ENCODE measurements at regions not wholly inside any gene's neighbourhood (a gene's known extent, or its start where the extent isn't known, plus 50 kb on each side); places are given as distances from the start of the nearest gene placed in this dataset.
"Not testable (repeated sequence)": the region's sequence is repeated elsewhere in the genome, so short reads cannot be mapped to it uniquely, and the experiment has no call there.

DNA sequence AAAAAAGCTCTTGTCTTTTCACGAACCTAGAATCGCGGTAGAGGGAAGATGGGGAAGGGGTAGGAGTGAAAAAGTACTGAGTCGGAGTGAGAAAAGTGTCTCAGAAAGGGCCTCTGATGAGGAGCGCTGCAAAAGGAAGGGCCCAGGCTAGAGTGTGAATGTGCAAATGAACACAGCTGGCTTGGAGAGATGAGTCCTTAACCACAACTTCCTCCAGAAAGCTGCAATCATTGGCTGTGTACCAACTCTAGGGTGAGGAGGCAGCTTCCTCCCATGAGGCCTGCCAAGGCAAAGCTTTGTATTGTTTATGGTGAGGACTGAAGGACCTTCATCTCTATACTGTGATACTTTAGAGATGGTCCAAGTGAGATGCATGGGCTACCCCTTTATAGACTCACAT is 566.9 kb upstream of the ANO5 start:
- no peak for DNase-seq

GRCh38 chr11:21628641-21629040 is 564.2 kb upstream of the ANO5 start:
- DNase-seq, result no peak

GRCh38 chr11:21630934-21631478 is 561.9 kb upstream of the ANO5 start:
- no peak for DNase-seq

GRCh38 chr11:21631991-21632390 is 560.9 kb upstream of the ANO5 start:
- peak; percentile 80 for DNase-seq

- no peak for DNase-seq
Measured at GRCh38 chr11:21634491-21634890, 558.4 kb upstream of the ANO5 start.

DNA sequence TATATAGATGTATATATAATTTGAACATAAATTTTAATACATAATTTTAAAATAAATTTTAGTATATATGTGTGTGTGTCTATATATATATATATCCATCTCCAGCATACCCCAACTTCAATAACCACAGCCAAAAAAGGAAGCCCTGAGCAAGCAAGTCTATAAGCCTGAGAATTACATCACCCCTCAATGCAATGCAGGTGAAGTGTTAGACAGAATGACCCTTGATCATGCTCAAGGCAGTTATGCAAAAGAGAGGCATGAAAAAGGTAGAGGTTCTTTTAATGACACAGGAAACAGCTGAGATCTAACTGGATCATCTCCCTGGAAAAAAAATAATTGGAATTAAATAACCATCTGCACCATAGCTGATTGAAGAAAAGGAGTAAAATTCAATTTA is 557.9 kb upstream of the ANO5 start:
- DNase-seq, result no peak

- DNase-seq, result no peak
Measured at GRCh38 chr11:21635394-21636145, 557.3 kb upstream of the ANO5 start.

- DNase-seq, result no peak
Measured at GRCh38 chr11:21636561-21636960, 556.3 kb upstream of the ANO5 start.

- DNase-seq, result no peak
Measured at GRCh38 chr11:21640491-21640890, 552.4 kb upstream of the ANO5 start.

GRCh38 chr11:21641869-21642268 is 551.0 kb upstream of the ANO5 start:
- no peak for DNase-seq

GRCh38 chr11:21646351-21646750 is 546.5 kb upstream of the ANO5 start:
- DNase-seq, result peak; percentile 79

- no peak for DNase-seq
Measured at GRCh38 chr11:21650961-21651360, 541.9 kb upstream of the ANO5 start.

DNA sequence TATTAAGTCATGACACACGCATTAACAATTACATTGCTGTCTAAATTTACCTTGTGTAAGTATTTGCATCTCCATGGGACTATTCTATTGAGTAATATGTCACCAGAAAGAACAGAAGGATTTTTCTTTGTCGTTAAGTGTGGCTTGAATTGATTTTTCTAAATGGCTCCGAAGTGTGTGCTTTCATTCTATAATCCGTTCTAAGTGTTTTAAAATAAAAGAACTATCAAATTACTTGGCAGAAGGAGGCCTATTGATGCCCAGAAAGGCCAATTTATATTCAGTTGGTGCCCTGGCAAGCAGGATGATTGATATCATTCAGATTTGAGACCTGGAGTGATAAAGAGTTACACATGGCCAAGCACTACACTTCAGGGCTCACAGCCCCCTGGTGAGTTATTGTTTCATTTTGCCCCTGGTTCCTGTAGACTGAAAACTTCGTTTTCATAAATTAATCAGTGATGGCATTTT is 538.9 kb upstream of the ANO5 start:
- peak; percentile 94 for DNase-seq

- DNase-seq, result no peak
Measured at GRCh38 chr11:21656065-21656464, 536.8 kb upstream of the ANO5 start.

- DNase-seq, result no peak
Measured at GRCh38 chr11:21658654-21659193, 534.2 kb upstream of the ANO5 start.

DNA sequence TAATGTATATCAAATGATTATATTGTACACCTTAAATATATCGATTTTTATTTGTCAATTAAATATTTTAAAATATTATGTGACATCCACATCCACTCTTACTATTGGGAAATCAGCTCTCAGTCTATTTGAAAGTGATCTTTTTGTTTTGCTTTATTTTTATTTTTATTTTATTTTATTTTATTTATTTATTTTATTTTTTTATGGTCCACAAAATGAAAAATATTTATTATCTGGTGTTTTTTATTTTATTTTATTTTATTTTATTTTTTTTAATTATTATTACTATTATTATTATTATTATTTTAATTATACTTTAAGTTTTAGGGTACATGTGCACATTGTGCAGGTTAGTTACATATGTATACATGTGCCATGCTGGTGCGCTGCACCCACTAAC is 533.5 kb upstream of the ANO5 start:
- DNase-seq, result not testable (repeated sequence)

GRCh38 chr11:21659961-21660360 is 532.9 kb upstream of the ANO5 start:
- DNase-seq, result no peak

DNA sequence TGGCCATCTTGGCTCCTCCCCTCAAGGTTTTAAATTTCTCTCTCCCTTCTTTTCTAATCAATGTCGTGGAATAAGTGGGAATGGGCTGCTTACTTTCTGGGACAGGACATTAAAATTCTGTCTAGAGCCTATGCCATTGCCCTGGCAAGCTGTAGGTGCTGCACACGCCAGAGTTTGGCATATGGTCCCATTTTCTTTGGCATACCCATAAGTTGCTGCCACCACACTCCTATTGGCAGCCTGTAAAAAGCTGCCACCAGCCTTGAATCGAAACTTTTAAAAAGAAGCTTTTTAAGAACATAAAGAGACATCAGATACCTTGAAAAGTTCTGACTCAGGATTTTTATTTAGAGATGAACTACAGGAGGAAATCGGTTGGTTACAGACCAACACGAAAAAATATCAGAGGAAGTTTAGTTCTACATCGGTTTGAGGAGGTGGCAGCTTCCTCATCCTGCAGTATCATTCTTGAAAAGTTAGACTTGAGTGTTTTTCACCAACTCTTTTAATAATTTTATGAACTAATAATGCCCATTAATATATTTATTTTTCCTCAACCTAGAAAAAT is 517.8 kb upstream of the ANO5 start:
- DNase-seq, result no peak

DNA sequence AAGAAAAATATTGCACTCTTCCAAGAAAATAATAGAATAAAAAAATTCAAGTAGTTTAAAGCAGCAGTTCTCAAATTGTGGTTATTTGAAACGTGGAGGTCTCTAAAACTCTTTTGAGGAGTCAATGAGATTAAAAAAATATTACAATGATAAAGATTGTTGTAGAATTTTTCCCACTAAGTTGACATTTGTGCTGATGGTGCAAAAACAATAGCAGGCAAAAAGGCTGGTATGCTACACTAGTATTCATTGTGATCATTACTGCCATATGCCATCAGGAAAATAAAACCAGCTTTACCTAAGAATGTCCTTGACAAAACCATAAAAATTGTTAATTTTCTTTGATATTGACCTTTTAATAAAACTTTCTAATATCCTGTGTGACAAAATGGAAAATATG is 505.2 kb upstream of the ANO5 start:
- DNase-seq, result no peak

GRCh38 chr11:21704539-21704938 is 488.3 kb upstream of the ANO5 start:
- no peak for DNase-seq

- DNase-seq, result no peak
Measured at GRCh38 chr11:21707116-21707739, 485.7 kb upstream of the ANO5 start.

DNA sequence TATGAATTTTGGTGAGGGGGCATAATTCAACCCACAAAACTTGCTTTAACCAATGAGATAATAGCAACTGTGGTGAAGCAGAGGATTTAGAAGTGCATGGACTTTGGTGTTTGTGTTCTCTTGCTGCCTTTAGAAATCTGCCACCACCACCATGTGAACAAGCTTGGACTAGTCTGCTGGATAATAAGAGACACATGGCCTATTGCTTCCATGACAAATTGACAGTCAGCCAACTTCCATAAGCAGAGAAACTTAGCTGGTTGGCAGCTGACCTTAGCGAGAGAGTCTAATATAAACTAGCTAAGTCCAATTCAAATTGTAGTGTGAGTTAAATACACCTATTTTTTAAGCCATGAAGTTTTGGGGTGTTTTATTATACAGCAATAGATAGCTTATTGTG is 482.1 kb upstream of the ANO5 start:
- DNase-seq, result no peak

GRCh38 chr11:21711341-21711740 is 481.5 kb upstream of the ANO5 start:
- DNase-seq, result no peak

- DNase-seq, result no peak
Measured at GRCh38 chr11:21723678-21724077, 469.2 kb upstream of the ANO5 start.
